ENCODE measurements at regions not wholly inside any gene's neighbourhood (a gene's known extent, or its start where the extent isn't known, plus 50 kb on each side); places are given as distances from the start of the nearest gene placed in this dataset.

DNA sequence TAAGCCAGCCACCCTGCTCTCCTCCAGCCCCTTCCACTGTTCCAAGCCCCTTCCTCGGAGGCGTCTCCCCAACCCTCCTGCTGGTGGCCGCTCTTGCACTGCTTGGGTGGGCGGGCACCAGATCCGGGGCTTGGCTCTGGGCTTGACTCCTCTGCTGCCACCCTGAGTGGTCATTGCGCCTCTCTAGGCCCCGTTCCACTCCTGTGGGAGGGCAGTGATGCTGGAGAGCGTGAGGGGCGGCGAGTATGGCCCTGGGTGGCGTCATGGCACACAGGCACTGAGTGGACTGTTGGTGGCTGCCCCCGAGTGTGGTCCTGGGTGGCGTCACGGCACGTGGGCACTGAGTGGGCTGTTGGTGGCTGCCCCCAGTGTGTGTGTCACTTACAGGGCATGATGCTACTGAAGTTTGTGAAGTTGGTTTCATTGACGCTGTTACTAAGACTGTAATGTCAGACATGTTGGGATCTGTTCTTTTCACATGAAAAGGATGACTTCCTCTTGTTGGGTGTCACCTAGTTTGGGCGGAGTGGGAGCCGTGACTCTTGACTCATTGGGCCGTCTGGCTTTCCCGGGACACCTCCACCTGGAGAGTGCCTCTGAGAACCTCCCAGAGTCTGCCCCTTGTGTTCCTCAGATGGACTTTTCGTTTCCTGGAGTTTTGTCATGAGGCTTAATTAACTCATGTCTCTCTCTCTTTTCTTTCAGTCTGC lies 55.9 kb upstream of the HGFAC start:
- DNase-seq (ENCODE audit: low read depth) = no peak

DNA sequence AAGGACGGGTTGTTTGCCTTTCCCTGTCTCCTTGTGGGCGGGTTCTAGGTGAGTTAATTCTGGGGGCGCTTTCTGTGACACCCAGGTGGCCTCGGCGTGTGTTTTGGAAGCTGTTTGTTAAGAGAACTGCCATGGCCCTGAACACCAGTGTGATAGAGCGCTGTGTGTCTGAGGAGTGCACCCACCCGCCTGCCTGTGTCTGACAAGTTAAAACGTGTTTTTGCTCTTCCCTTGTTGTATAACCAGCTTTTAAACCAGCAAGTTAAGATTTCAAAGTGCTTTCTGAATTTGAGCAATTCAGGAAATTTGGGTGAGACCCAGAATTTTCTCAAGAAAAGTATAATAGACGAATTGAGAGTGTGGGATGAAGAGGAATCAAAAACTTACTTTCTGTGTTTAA lies 55.2 kb upstream of the HGFAC start:
- no peak overlapping the region for H3K4me3 ChIP-seq (ENCODE audit: low read depth, low read length)
- TF ChIP-seq, protein P1, sequence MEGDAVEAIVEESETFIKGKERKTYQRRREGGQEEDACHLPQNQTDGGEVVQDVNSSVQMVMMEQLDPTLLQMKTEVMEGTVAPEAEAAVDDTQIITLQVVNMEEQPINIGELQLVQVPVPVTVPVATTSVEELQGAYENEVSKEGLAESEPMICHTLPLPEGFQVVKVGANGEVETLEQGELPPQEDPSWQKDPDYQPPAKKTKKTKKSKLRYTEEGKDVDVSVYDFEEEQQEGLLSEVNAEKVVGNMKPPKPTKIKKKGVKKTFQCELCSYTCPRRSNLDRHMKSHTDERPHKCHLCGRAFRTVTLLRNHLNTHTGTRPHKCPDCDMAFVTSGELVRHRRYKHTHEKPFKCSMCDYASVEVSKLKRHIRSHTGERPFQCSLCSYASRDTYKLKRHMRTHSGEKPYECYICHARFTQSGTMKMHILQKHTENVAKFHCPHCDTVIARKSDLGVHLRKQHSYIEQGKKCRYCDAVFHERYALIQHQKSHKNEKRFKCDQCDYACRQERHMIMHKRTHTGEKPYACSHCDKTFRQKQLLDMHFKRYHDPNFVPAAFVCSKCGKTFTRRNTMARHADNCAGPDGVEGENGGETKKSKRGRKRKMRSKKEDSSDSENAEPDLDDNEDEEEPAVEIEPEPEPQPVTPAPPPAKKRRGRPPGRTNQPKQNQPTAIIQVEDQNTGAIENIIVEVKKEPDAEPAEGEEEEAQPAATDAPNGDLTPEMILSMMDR (IDR thresholded peaks at IDR 0.05; ENCODE audit: insufficient read depth, low read depth, low read length, missing control alignments) = no peak

More for the DNA sequence above, 55.9 kb upstream of the HGFAC start:
- TF ChIP-seq, protein P1 (IDR thresholded peaks at IDR 0.05; ENCODE audit: insufficient read depth, low read depth, low read length, missing control alignments) = no peak
- no peak overlapping the region for H3K4me3 ChIP-seq (ENCODE audit: low read depth, low read length)

DNA sequence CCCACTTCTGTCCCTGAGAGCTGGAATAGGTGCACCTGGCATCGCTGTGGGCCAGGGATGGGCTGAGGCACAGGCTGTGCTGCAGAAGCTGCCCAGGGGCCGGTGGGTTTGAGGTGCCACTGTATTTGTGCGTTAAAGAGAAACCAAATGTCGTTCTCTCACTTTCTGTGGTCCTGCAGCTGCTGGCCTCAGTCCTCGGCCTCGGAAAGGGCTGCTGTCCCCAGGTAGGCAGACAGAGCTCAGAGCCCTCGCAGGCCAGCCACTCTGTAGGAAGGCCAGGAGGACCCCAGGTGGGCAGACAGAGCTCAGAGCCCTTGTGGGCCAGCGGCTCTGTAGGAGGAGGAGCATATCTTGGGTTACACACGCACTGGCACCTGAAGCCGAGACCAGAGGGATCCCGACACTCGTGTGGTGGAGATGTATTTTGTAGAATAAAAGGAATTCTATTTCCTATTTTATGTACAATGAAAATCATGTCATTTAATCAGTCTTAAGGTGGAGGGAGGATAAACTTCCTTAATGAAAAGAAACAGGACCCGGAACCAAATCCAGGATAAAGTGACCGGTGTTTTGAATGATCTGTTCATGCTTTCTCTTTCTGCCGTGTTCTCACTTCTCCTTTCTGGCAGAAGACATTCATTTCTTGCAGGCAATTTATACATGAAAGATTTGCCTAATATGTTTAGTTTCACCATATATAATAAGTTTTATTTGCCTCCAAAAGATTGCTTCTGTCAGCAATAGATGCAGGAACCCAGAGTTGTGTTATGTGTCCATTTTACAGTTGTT lies 54.4 kb upstream of the HGFAC start:
- peak overlapping the region; percentile 52 for H3K4me3 ChIP-seq (ENCODE audit: low read depth, low read length)
- TF ChIP-seq, protein P1 (IDR thresholded peaks at IDR 0.05; ENCODE audit: insufficient read depth, low read depth, low read length, missing control alignments) = no peak
- DNase-seq (ENCODE audit: low read depth) = peak; percentile 70

More for the DNA sequence above, 55.2 kb upstream of the HGFAC start:
- DNase-seq (ENCODE audit: low read depth) = no peak

DNA sequence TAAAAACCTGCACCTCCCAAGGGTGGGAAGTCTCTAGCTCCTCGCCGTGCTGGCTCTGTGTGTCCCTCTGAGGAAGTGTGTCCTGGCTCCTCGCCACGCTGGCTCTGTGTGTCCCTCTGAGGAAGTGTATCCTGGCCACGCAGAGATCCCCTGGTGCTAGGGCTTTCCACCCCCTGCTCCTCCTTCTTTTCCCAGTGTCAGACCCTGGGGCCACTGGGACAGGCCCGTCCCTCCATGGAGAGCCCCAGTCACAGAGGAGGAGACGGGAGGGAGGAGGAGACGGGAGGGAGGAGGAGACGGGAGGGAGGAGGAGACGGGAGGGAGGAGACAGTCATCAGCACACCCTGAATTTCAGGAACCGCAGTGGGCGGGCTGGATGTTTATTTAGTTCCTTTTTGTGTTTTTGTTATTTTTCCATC lies 53.8 kb upstream of the HGFAC start:
- H3K4me3 ChIP-seq (ENCODE audit: low read depth, low read length) = peak overlapping the region; percentile 52
- DNase-seq (ENCODE audit: low read depth) = peak; percentile 52
- TF ChIP-seq, protein P1 (IDR thresholded peaks at IDR 0.05; ENCODE audit: insufficient read depth, low read depth, low read length, missing control alignments) = no peak

DNA sequence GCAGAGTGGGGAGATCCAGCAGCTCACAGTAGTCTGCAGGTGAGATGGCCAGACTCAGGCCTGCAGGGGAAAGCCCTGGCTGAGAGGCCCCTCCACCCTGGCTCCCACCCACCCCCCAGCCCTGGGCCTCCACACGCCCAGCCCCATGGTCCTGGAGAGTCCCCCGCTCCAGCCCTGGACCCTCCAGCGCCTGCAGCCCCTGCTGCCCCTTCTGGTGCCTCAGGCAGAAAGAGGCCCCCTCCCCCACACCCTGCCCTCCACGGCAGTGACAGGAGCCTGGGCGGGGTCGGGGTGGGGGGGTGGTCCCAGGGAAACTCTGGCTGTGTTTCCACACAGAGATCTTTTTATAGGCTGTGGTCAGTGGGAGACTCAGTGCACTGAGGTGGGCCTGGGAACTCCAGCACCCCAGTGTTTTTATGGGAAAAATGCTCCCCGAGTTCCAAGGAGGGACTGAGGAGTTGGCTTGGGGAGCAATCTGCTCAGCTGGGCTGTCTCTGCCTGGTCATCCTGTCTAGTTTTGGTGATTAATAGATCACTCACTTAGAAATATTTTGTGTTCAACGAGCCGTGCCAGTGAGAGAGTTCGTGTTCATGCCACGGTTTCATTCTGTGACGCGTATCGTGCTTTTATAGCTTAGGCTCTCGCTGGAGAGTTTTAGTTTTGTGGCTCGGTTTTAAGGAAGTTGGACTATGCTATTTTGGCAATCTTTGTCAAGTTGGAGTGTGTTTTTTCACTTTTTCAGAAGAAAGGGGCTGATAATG lies 53.1 kb upstream of the HGFAC start:
- TF ChIP-seq, protein P1 (IDR thresholded peaks at IDR 0.05; ENCODE audit: insufficient read depth, low read depth, low read length, missing control alignments) = no peak
- H3K4me3 ChIP-seq (ENCODE audit: low read depth, low read length) = peak overlapping the region; percentile 52
- DNase-seq (ENCODE audit: low read depth) = peak; percentile 85

DNA sequence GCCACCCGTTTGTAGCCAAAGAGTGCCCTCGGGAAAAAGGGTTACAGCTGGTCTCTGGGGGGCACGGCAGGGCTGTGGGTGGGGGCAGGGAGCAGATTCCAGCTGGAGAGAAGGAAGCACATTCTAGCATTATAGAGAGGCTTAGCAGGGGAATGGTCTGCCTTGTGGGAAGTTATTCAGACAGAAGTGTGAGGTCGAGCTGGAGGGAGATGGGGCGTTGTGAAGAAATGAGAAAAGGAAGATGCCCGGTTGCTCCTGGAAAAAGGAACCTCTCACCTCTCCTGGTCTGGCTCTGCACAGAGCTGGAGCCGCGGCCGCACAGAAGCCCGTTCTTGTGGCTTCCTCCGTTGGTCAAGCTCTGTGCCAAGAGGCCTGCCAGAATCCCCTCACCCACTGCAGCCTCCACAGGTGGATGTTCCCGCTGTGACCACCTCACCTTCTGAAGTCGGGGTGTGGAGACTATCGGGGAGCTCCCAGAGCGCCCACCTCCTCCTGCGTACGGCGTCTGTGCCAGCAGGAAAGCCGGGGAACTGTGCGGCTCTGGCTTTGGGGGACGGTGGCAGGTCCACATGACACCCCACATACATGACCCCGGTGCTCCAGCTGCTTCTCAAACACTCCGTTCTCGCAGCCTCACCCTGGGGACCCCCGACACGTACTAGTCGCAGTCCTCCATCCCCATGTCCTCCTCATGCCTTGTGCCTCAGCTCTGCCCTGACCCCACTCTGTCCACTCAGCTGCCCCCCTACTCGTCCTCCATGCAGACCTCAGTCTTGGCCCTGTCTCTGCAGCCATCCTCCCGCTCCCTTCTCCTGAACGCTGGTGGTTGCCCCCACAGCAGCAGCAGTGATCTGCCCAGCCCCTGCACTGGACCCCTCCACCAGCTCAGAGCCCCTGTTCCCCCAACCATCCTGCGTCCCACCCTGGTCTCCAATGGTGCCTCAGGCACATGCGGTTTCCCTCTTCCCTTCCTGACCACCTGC lies 52.2 kb upstream of the HGFAC start:
- DNase-seq (ENCODE audit: low read depth) = no peak
- peak overlapping the region; percentile 18; the same call in 1 of the 2 replicates for H3K4me3 ChIP-seq (ENCODE audit: low read depth, low read length)
- TF ChIP-seq, protein P1 (IDR thresholded peaks at IDR 0.05; ENCODE audit: insufficient read depth, low read depth, low read length, missing control alignments) = no peak

Data from GM12865 (cell line).